ENCODE measurements at regions not wholly inside any gene's neighbourhood (a gene's known extent, or its start where the extent isn't known, plus 50 kb on each side); places are given as distances from the start of the nearest gene placed in this dataset.

- no peak for DNase-seq
These were observed 266.1 kb downstream of the NDUFS4 start for GRCh38 chr5:53826504-53826903.

GRCh38 chr5:53827211-53827651, 266.8 kb downstream of the NDUFS4 start:
- no peak for DNase-seq

- no peak for DNase-seq
These were observed 271.1 kb downstream of the NDUFS4 start for GRCh38 chr5:53831496-53831895.
